GM12878 (cell line): ENCODE measurements at regions not wholly inside any gene's neighbourhood (a gene's known extent, or its start where the extent isn't known, plus 50 kb on each side); places are given as distances from the start of the nearest gene placed in this dataset.

Experiments
- ATAC-seq: fragments of 200-7000 bp; cut with Tn5 transposase; 3 replicates; pipeline ENCODE4 v1.9.1; 2020; ENCODE audit warnings: mild to moderate bottlenecking, moderate library complexity
- BruUV-seq: library from RNA; stranded (reverse); fragments of 400-500 nt; replicated peaks from 2 replicates; lab custom pipeline; 2021; lab: Mats Ljungman, UMichigan
- CTCF ChIA-PET: fragments of 300-600 bp; sonication (Branson Sonifier 250); formaldehyde crosslinking; extraction: SDS; loops from one replicate; lab custom pipeline; 2021; ENCODE audit warnings: inconsistent platforms; lab: Yijun Ruan, JAX
- POLR2A ChIA-PET: fragments of 350-600 bp; formaldehyde crosslinking; extraction: SDS; loops from one replicate; lab custom pipeline; 2021; ENCODE audit warnings: inconsistent platforms; lab: Charles Lee
- RAD21 ChIA-PET: fragments of 300-600 bp; sonication (Branson Sonifier 250); formaldehyde crosslinking; loops from one replicate; lab custom pipeline; 2023; ENCODE audit warnings: antibody characterized with exemption; ENCODE audit not compliant: unreplicated experiment; lab: Charles Lee
- SMC1A ChIA-PET: fragments of 300-600 bp; sonication (Branson Sonifier 250); formaldehyde crosslinking; loops from one replicate; lab custom pipeline; 2023; ENCODE audit not compliant: unreplicated experiment, uncharacterized antibody; lab: Charles Lee
- DNase-seq: peaks from one replicate; pipeline ENCODE4 v3.0.0-alpha.2; 2011; ENCODE audit warnings: low read depth, low spot score
- FAIRE-seq: peaks from 3 replicates; lab custom pipeline; 2011; peaks lifted over from hg19 to GRCh38; lab: Jason Lieb, UNC
- H2AFZ ChIP-seq: 2 replicates; pipeline ENCODE4 v1.6.0; 2011; ENCODE audit warnings: low read depth, low read length, control low read depth; ENCODE audit not compliant: control insufficient read depth
- H3K27ac ChIP-seq: 2 replicates; pipeline ENCODE4 v1.5.1; 2011; ENCODE audit warnings: control low read depth; ENCODE audit not compliant: control insufficient read depth, insufficient read depth
- H3K27me3 ChIP-seq, 2 experiments: replicated peaks in 1 of 2; 2 replicates each; pipeline versions ENCODE4 v1.6.0 to v1.6.1; 2011; ENCODE audit warnings: low read length in 1 of 2; ENCODE audit not compliant: control insufficient read depth in 2 of 2, insufficient read depth in 2 of 2
- H3K36me3 ChIP-seq, 2 experiments: 2 replicates each; pipeline ENCODE4 v1.5.1; 2011; ENCODE audit warnings: low read length in 1 of 2; ENCODE audit not compliant: control insufficient read depth in 2 of 2, insufficient read depth in 2 of 2
- H3K4me1 ChIP-seq: 2 replicates; pipeline ENCODE4 v1.6.1; 2011; ENCODE audit warnings: mild to moderate bottlenecking, low read length, moderate library complexity, mixed read lengths; ENCODE audit not compliant: control insufficient read depth, insufficient read depth
- H3K4me2 ChIP-seq: 2 replicates; pipeline ENCODE4 v1.6.0; 2011; ENCODE audit warnings: control low read depth; ENCODE audit not compliant: control insufficient read depth, insufficient read depth
- H3K4me3 ChIP-seq: fragments of 200-600 bp; sonication (generic); 2 replicates; pipeline ENCODE4 v1.5.1; 2016
- H3K79me2 ChIP-seq: 2 replicates; pipeline ENCODE4 v1.6.0; 2011; ENCODE audit warnings: low read length; ENCODE audit not compliant: control insufficient read depth, insufficient read depth
- H3K9ac ChIP-seq: 2 replicates; pipeline ENCODE4 v1.8.0; 2011; ENCODE audit warnings: low read length, control low read depth, mixed read lengths; ENCODE audit not compliant: control insufficient read depth, insufficient read depth
- H3K9me3 ChIP-seq: replicated peaks from 3 replicates; pipeline ENCODE4 v1.5.1; 2011; ENCODE audit warnings: mild to moderate bottlenecking, low read length; ENCODE audit not compliant: control insufficient read depth, insufficient read depth
- H4K20me1 ChIP-seq: 2 replicates; pipeline ENCODE4 v1.6.0; 2011; ENCODE audit not compliant: control insufficient read depth, insufficient read depth
- CREB1 ChIP-seq: IDR thresholded peaks from 2 replicates; pipeline ENCODE4 v1.6.1; 2012; ENCODE audit warnings: low read depth, mild to moderate bottlenecking, inconsistent platforms
- CTCF ChIP-seq, 3 experiments: IDR thresholded peaks in 2 of 3; conservative IDR thresholded peaks in 1 of 3; 2 replicates each; pipeline ENCODE4 v1.5.1; 2011; ENCODE audit warnings: low read depth in 3 of 3, low read length in 3 of 3, mild to moderate bottlenecking in 3 of 3, control low read depth in 2 of 3, moderate library complexity in 2 of 3, inconsistent platforms in 1 of 3, mixed read lengths in 1 of 3; ENCODE audit not compliant: control insufficient read depth in 2 of 3, insufficient read depth in 1 of 3; ENCODE audit errors: extremely low read depth in 1 of 3
- ELK1 ChIP-seq: IDR thresholded peaks from 2 replicates; pipeline ENCODE4 v1.6.1; 2012; ENCODE audit warnings: low read depth, low read length, improper control_type of control experiment
- FOXK2 ChIP-seq: fragments of 450-650 bp; IDR thresholded peaks from 2 replicates; pipeline ENCODE4 v1.6.1; 2017; ENCODE audit warnings: mild to moderate bottlenecking, moderate library complexity
- HCFC1 ChIP-seq: fragments of 150-350 bp; IDR thresholded peaks from 2 replicates; pipeline ENCODE4 v1.6.1; 2014; ENCODE audit warnings: low read length
- LARP7 ChIP-seq: fragments of 450-650 bp; IDR thresholded peaks from 2 replicates; pipeline ENCODE4 v1.6.1; 2017; ENCODE audit warnings: mild to moderate bottlenecking
- NBN ChIP-seq: fragments of 450-650 bp; IDR thresholded peaks from 2 replicates; pipeline ENCODE4 v1.6.1; 2016
- NFIC ChIP-seq: IDR thresholded peaks from 2 replicates; pipeline ENCODE4 v1.6.1; 2012; ENCODE audit warnings: low read depth, mild to moderate bottlenecking, inconsistent platforms, low read length, moderate library complexity
- NFYA ChIP-seq: IDR thresholded peaks from 2 replicates; pipeline ENCODE4 v1.6.1; 2011; ENCODE audit warnings: low read depth, mild to moderate bottlenecking, low read length, improper control_type of control experiment, borderline replicate concordance
- POLR2AphosphoS5 ChIP-seq: IDR thresholded peaks from 2 replicates; pipeline ENCODE4 v1.6.1; 2011; ENCODE audit warnings: mild to moderate bottlenecking, low read length, inconsistent platforms
- RFX5 ChIP-seq: IDR thresholded peaks from 2 replicates; pipeline ENCODE4 v1.6.1; 2011; ENCODE audit warnings: low read depth, low read length, improper control_type of control experiment
- SUZ12 ChIP-seq: fragments of 200-600 bp; sonication (generic); IDR thresholded peaks from one replicate; pipeline ENCODE4 v1.6.1; 2018; ENCODE audit warnings: antibody characterized with exemption, mild to moderate bottlenecking; ENCODE audit not compliant: unreplicated experiment
- ZBED1 ChIP-seq: IDR thresholded peaks from 2 replicates; pipeline ENCODE4 v1.6.1; 2016; ENCODE audit warnings: borderline replicate concordance
- ZBTB4 ChIP-seq: fragments of 450-650 bp; formaldehyde crosslinking; IDR thresholded peaks from 2 replicates; pipeline ENCODE4 v1.4.0; 2022; ENCODE audit warnings: mild to moderate bottlenecking, moderate library complexity
- ZNF217 ChIP-seq: fragments of 450-650 bp; IDR thresholded peaks from 2 replicates; pipeline ENCODE4 v1.6.1; 2017; ENCODE audit warnings: antibody characterized with exemption, mild to moderate bottlenecking
- ZNF384 ChIP-seq: IDR thresholded peaks from 2 replicates; pipeline ENCODE4 v1.6.1; 2012; ENCODE audit warnings: low read depth, mild to moderate bottlenecking, low read length, improper control_type of control experiment, borderline replicate concordance
- ZNF687 ChIP-seq: fragments of 450-650 bp; IDR thresholded peaks from 2 replicates; pipeline ENCODE4 v1.6.1; 2017; ENCODE audit warnings: mild to moderate bottlenecking, moderate library complexity
- WGBS: methylation state at CpG from one replicate; pipeline ENCODE4 v1.1.6; 2016; ENCODE audit warnings: low lambda C conversion rate; ENCODE audit not compliant: insufficient replicate concordance, insufficient coverage; ENCODE audit errors: missing lambda C conversion rate; 5-methylcytosine and 5-hydroxymethylcytosine counted together
- in situ Hi-C: fragments of 300-500 bp; cut with MboI; formaldehyde crosslinking; loops from 9 replicates; pipeline ENCODE4 v1.14.3; 2018; ENCODE audit warnings: mixed read lengths
- intact Hi-C: fragments of 100-400 bp; cut with micrococcal nuclease; formaldehyde crosslinking; loops from one replicate; pipeline ENCODE4 v1.14.2; 2022; ENCODE audit not compliant: unreplicated experiment

GRCh38 chrX:8405631-8406030 lies 59.0 kb upstream of the VCX3B start:
- Histone ChIP-seq H3K27ac (no peak overlapping the region), H3K9me3 (no peaks in the 10 kb centered on the region), H4K20me1 (no peaks in the 10 kb centered on the region), H2AFZ (no peak overlapping the region), H3K27me3 (no peaks in the 10 kb centered on the region), H3K4me1 (no peaks in the 10 kb centered on the region), H3K36me3 (no peaks in the 10 kb centered on the region), H3K79me2 (no peaks in the 10 kb centered on the region), H3K4me2 (no peak overlapping the region), H3K4me3 (no peak overlapping the region), H3K9ac (no peak overlapping the region)
- in situ Hi-C loops, result no loop called here
- CTCF ChIA-PET, result no interaction called here
- SMC1A ChIA-PET, result no interaction called here
- intact Hi-C loops, result no loop called here
- RAD21 ChIA-PET, result no interaction called here
- no peak for ATAC-seq
- TF ChIP-seq RFX5, result no peak
- TF ChIP-seq ZNF384, result no peak
- no peak for TF ChIP-seq ZNF687
- TF ChIP-seq ZBTB4 (CRISPR knock-in tag), result no peak
- no peak for TF ChIP-seq NFIC
- no peak for TF ChIP-seq NFYA
- no peak for TF ChIP-seq ZBED1
- TF ChIP-seq HCFC1, result no peak
- TF ChIP-seq SUZ12, result no peak
- no peak for TF ChIP-seq LARP7
- TF ChIP-seq NBN, result no peak
- TF ChIP-seq ZNF217, result no peak
- TF ChIP-seq ELK1, result no peak
- TF ChIP-seq CTCF (IDR thresholded peaks at IDR 0.05 in 2 of 3, conservative IDR thresholded peaks at IDR 0.05 in 1 of 3; ENCODE audit: control insufficient read depth in 2 of 3, extremely low read depth in 1 of 3, insufficient read depth in 1 of 3, low read depth in 3 of 3, low read length in 3 of 3), result no peak
- TF ChIP-seq CREB1, result no peak
- no peak for TF ChIP-seq FOXK2
- TF ChIP-seq POLR2AphosphoS5, result no peak
- no peak for DNase-seq
- 12% methylated on average over 7 of the region's 7 CpGs for WGBS
- POLR2A ChIA-PET, result no interaction called here
- no TSS peak for BruUV-seq
- FAIRE-seq, result no peak
